GM21515 (cell line): ENCODE measurements at regions not wholly inside any gene's neighbourhood (a gene's known extent, or its start where the extent isn't known, plus 50 kb on each side); places are given as distances from the start of the nearest gene placed in this dataset.
A peak's percentile ranks its signal among the peaks of the same experiment; 100 is the strongest.

Experiments
- ATAC-seq: cut with Tn5 transposase; IDR thresholded peaks from one replicate; pipeline ENCODE4 v1.9.1; 2021; ENCODE audit not compliant: unreplicated experiment

GRCh38 chr4:153075836-153076518, 128.3 kb upstream of the TRIM2 start:
- no peak for ATAC-seq

GRCh38 chr4:153076861-153077260, 127.4 kb upstream of the TRIM2 start:
- ATAC-seq, result no peak

GRCh38 chr4:153079857-153080391, 124.3 kb upstream of the TRIM2 start:
- no peak for ATAC-seq

- ATAC-seq, result no peak
Measured at GRCh38 chr4:153081006-153081580, 123.2 kb upstream of the TRIM2 start.

GRCh38 chr4:153081693-153082092, 122.5 kb upstream of the TRIM2 start:
- no peak for ATAC-seq

- ATAC-seq, result no peak
Measured at GRCh38 chr4:153082322-153083301, 121.6 kb upstream of the TRIM2 start.

GRCh38 chr4:153083447-153083947, 120.7 kb upstream of the TRIM2 start:
- ATAC-seq, result peak; percentile 82

GRCh38 chr4:153084224-153084979, 119.8 kb upstream of the TRIM2 start:
- ATAC-seq, result no peak

GRCh38 chr4:153084980-153085630, 119.1 kb upstream of the TRIM2 start:
- ATAC-seq, result peak; percentile 59

GRCh38 chr4:153087671-153088194, 116.5 kb upstream of the TRIM2 start:
- no peak for ATAC-seq

- no peak for ATAC-seq
Measured at GRCh38 chr4:153089742-153090141, 114.5 kb upstream of the TRIM2 start.

GRCh38 chr4:153090181-153090580, 114.1 kb upstream of the TRIM2 start:
- no peak for ATAC-seq

GRCh38 chr4:153090670-153091385, 113.4 kb upstream of the TRIM2 start:
- ATAC-seq, result no peak

- ATAC-seq, result no peak
Measured at GRCh38 chr4:153093396-153093795, 110.8 kb upstream of the TRIM2 start.

- no peak for ATAC-seq
Measured at GRCh38 chr4:153093802-153094201, 110.4 kb upstream of the TRIM2 start.

- ATAC-seq, result no peak
Measured at GRCh38 chr4:153094435-153094834, 109.8 kb upstream of the TRIM2 start.

GRCh38 chr4:153095448-153096204, 108.6 kb upstream of the TRIM2 start:
- no peak for ATAC-seq

- ATAC-seq, result no peak
Measured at GRCh38 chr4:153096344-153096743, 107.9 kb upstream of the TRIM2 start.
